PC-9 (cell line): ENCODE measurements at regions not wholly inside any gene's neighbourhood (a gene's known extent, or its start where the extent isn't known, plus 50 kb on each side); places are given as distances from the start of the nearest gene placed in this dataset.

ENCODE experiments used
- EZH2 ChIP-seq: fragments of 200-600 bp; sonication (generic); IDR thresholded peaks from 2 replicates; pipeline ENCODE4 v1.8.0; 2017; ENCODE audit warnings: antibody characterized with exemption, low read depth
- TF ChIP-seq, protein P1 (sequence below): fragments of 200-600 bp; sonication (generic); conservative IDR thresholded peaks from 2 replicates; pipeline ENCODE4 v1.6.1; 2017; ENCODE audit warnings: mixed run types, antibody characterized with exemption, mild to moderate bottlenecking, moderate library complexity

- TF ChIP-seq EZH2, result no peak
- TF ChIP-seq, protein P1, sequence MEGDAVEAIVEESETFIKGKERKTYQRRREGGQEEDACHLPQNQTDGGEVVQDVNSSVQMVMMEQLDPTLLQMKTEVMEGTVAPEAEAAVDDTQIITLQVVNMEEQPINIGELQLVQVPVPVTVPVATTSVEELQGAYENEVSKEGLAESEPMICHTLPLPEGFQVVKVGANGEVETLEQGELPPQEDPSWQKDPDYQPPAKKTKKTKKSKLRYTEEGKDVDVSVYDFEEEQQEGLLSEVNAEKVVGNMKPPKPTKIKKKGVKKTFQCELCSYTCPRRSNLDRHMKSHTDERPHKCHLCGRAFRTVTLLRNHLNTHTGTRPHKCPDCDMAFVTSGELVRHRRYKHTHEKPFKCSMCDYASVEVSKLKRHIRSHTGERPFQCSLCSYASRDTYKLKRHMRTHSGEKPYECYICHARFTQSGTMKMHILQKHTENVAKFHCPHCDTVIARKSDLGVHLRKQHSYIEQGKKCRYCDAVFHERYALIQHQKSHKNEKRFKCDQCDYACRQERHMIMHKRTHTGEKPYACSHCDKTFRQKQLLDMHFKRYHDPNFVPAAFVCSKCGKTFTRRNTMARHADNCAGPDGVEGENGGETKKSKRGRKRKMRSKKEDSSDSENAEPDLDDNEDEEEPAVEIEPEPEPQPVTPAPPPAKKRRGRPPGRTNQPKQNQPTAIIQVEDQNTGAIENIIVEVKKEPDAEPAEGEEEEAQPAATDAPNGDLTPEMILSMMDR, result no peak
These were observed 166.4 kb upstream of the KCTD3 start for GRCh38 chr1:215400741-215401140.
